ENCODE measurements at regions not wholly inside any gene's neighbourhood (a gene's known extent, or its start where the extent isn't known, plus 50 kb on each side); places are given as distances from the start of the nearest gene placed in this dataset.

DNA sequence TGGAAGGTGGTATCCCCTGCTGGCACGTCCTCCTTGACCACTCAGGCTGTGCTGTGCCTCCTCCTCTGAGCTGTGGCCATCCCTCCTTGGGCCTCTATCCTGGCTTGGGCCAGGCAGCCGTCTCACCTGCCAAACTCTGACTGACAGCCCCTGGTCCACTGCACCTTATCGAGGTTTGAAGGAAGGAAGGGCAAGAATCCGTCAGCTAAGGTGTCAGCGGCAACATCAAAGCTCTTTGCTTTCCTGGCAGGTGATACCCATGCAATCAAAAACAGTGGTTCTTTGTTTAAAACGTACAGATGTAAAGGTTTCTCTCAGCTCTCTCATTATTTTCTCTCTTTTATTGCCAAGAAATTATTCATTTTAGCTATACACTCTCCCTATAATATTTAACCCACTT is 203.9 kb downstream of the TBXT start:
- H3K4me1 ChIP-seq (ENCODE audit: insufficient read depth, low read length) = no peaks in the 10 kb centered on the region
- H3K4me2 ChIP-seq (ENCODE audit: insufficient read depth, low read length) = no peak overlapping the region
- TF ChIP-seq EZH2 (IDR thresholded peaks at IDR 0.05; ENCODE audit: borderline replicate concordance, low read depth, low read length, severe bottlenecking) = no peak
- TF ChIP-seq, protein P1, sequence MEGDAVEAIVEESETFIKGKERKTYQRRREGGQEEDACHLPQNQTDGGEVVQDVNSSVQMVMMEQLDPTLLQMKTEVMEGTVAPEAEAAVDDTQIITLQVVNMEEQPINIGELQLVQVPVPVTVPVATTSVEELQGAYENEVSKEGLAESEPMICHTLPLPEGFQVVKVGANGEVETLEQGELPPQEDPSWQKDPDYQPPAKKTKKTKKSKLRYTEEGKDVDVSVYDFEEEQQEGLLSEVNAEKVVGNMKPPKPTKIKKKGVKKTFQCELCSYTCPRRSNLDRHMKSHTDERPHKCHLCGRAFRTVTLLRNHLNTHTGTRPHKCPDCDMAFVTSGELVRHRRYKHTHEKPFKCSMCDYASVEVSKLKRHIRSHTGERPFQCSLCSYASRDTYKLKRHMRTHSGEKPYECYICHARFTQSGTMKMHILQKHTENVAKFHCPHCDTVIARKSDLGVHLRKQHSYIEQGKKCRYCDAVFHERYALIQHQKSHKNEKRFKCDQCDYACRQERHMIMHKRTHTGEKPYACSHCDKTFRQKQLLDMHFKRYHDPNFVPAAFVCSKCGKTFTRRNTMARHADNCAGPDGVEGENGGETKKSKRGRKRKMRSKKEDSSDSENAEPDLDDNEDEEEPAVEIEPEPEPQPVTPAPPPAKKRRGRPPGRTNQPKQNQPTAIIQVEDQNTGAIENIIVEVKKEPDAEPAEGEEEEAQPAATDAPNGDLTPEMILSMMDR (IDR thresholded peaks at IDR 0.05; ENCODE audit: borderline replicate concordance, extremely low read depth, low read length, poor library complexity, severe bottlenecking) = no peak
- H3K27ac ChIP-seq (ENCODE audit: low read length) = no peak overlapping the region
- no peak overlapping the region for H3K4me3 ChIP-seq (ENCODE audit: low read depth in 1 of 2, low read length in 2 of 2)
- no peaks in the 10 kb centered on the region for H3K27me3 ChIP-seq (ENCODE audit: insufficient read depth, low read length, poor library complexity)
- DNase-seq (no peak), ATAC-seq (ENCODE audit: insufficient read depth, low read depth) (no peak)
- H3K9me3 ChIP-seq (ENCODE audit: insufficient read depth, low read length, severe bottlenecking) = no peaks in the 10 kb centered on the region
- no peaks in the 10 kb centered on the region for H3K79me2 ChIP-seq (ENCODE audit: insufficient read depth, low read length)
- H3K9ac ChIP-seq (ENCODE audit: low read depth, low read length) = no peak overlapping the region
- H4K20me1 ChIP-seq (ENCODE audit: insufficient read depth, low read length) = no peaks in the 10 kb centered on the region
- H3K36me3 ChIP-seq (ENCODE audit: insufficient read depth, low read length) = no peaks in the 10 kb centered on the region
- H2AFZ ChIP-seq (ENCODE audit: low read depth, low read length) = no peak overlapping the region

DNA sequence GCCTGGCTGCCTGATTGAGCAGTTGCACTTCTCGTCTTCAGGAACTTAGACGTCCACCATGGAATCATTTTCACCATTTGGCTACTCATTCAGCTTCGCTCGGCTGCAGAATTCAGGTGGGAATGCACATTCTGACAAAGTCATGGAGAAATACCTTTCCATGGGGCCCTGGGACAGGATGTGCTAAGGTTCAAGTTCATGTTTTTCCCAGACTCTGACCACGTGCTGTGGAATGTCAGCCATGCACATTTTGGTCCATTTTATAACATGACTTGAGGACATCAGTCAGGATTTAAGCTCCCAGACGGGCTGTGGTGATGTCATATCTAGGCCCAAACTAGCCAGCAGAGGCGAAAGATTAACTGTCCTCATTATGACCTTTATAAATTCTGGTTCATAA is 205.3 kb downstream of the TBXT start:
- Histone ChIP-seq H2AFZ (ENCODE audit: low read depth, low read length) (no peak overlapping the region), H3K79me2 (ENCODE audit: insufficient read depth, low read length) (no peaks in the 10 kb centered on the region)

DNA sequence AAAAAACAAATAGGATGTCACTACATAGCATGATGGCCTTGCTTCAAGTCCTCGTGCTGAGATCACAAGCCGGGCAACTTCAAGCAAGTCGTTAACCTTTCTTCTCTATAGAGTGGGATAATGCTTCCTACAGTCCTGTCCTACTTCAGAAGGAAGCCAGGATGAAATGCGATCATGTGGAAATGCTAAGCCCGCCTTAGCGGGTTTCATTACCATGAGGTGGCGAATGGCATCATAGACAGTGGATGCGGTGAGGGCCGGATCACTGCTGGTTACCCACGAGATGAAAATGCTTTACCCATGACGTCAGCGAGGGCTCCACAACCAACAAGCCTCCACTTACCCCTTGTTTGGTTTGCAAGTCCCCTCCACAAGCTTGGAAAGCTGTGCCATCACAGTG is 206.4 kb downstream of the TBXT start:
- no peak overlapping the region for H3K27ac ChIP-seq (ENCODE audit: low read length)
- no peak overlapping the region for H3K4me3 ChIP-seq (ENCODE audit: low read depth in 1 of 2, low read length in 2 of 2)
- no peaks in the 10 kb centered on the region for H3K79me2 ChIP-seq (ENCODE audit: insufficient read depth, low read length)
- H3K4me2 ChIP-seq (ENCODE audit: insufficient read depth, low read length) = no peak overlapping the region
- no peak overlapping the region for H2AFZ ChIP-seq (ENCODE audit: low read depth, low read length)
- no peaks in the 10 kb centered on the region for H3K27me3 ChIP-seq (ENCODE audit: insufficient read depth, low read length, poor library complexity)
- no peaks in the 10 kb centered on the region for H4K20me1 ChIP-seq (ENCODE audit: insufficient read depth, low read length)
- no peaks in the 10 kb centered on the region for H3K4me1 ChIP-seq (ENCODE audit: insufficient read depth, low read length)
- TF ChIP-seq, protein P1 (IDR thresholded peaks at IDR 0.05; ENCODE audit: borderline replicate concordance, extremely low read depth, low read length, poor library complexity, severe bottlenecking) = no peak
- no peak for TF ChIP-seq EZH2 (IDR thresholded peaks at IDR 0.05; ENCODE audit: borderline replicate concordance, low read depth, low read length, severe bottlenecking)
- DNase-seq (no peak), ATAC-seq (ENCODE audit: insufficient read depth, low read depth) (no peak)
- H3K36me3 ChIP-seq (ENCODE audit: insufficient read depth, low read length) = no peaks in the 10 kb centered on the region
- H3K9me3 ChIP-seq (ENCODE audit: insufficient read depth, low read length, severe bottlenecking) = no peaks in the 10 kb centered on the region
- no peak overlapping the region for H3K9ac ChIP-seq (ENCODE audit: low read depth, low read length)

More for the DNA sequence above, 205.3 kb downstream of the TBXT start:
- H3K9me3 ChIP-seq (ENCODE audit: insufficient read depth, low read length, severe bottlenecking) = no peaks in the 10 kb centered on the region
- no peak overlapping the region for H3K4me2 ChIP-seq (ENCODE audit: insufficient read depth, low read length)
- TF ChIP-seq, protein P1 (IDR thresholded peaks at IDR 0.05; ENCODE audit: borderline replicate concordance, extremely low read depth, low read length, poor library complexity, severe bottlenecking) = no peak
- no peak for TF ChIP-seq EZH2 (IDR thresholded peaks at IDR 0.05; ENCODE audit: borderline replicate concordance, low read depth, low read length, severe bottlenecking)
- no peaks in the 10 kb centered on the region for H3K4me1 ChIP-seq (ENCODE audit: insufficient read depth, low read length)
- no peak for DNase-seq
- no peaks in the 10 kb centered on the region for H3K27me3 ChIP-seq (ENCODE audit: insufficient read depth, low read length, poor library complexity)
- no peak overlapping the region for H3K9ac ChIP-seq (ENCODE audit: low read depth, low read length)
- no peak for ATAC-seq (ENCODE audit: insufficient read depth, low read depth)
- no peak overlapping the region for H3K27ac ChIP-seq (ENCODE audit: low read length)
- no peaks in the 10 kb centered on the region for H3K36me3 ChIP-seq (ENCODE audit: insufficient read depth, low read length)
- H3K4me3 ChIP-seq (ENCODE audit: low read depth in 1 of 2, low read length in 2 of 2) = no peak overlapping the region
- no peaks in the 10 kb centered on the region for H4K20me1 ChIP-seq (ENCODE audit: insufficient read depth, low read length)

DNA sequence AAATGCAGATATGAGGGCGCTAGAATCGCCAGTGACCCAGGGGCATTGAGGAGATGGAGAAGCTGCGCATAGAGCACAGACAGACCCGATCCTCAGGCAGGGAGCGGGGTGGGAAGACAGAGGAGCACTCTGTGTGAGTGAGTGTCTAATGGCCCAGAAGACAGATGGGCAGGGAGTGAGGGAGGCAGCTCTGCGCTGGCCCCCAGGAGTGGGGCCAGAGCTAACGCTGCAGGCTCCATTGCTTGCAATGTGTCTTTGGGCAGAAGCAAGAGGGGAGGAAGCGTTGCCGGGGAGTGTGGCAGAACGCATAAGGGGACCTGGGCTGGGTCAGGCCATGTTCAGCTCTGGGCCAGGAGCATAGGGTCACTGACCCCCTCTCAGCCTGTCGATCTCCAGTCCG is 207.0 kb downstream of the TBXT start:
- H4K20me1 ChIP-seq (ENCODE audit: insufficient read depth, low read length) = no peaks in the 10 kb centered on the region
- H3K4me1 ChIP-seq (ENCODE audit: insufficient read depth, low read length) = no peaks in the 10 kb centered on the region
- H3K9ac ChIP-seq (ENCODE audit: low read depth, low read length) = no peak overlapping the region
- no peak for TF ChIP-seq EZH2 (IDR thresholded peaks at IDR 0.05; ENCODE audit: borderline replicate concordance, low read depth, low read length, severe bottlenecking)
- TF ChIP-seq, protein P1 (IDR thresholded peaks at IDR 0.05; ENCODE audit: borderline replicate concordance, extremely low read depth, low read length, poor library complexity, severe bottlenecking) = no peak
- H3K4me3 ChIP-seq (ENCODE audit: low read depth in 1 of 2, low read length in 2 of 2) = no peak overlapping the region
- H3K27ac ChIP-seq (ENCODE audit: low read length) = no peak overlapping the region
- no peaks in the 10 kb centered on the region for H3K27me3 ChIP-seq (ENCODE audit: insufficient read depth, low read length, poor library complexity)
- H2AFZ ChIP-seq (ENCODE audit: low read depth, low read length) = no peak overlapping the region
- no peaks in the 10 kb centered on the region for H3K36me3 ChIP-seq (ENCODE audit: insufficient read depth, low read length)
- DNase-seq = no peak
- H3K79me2 ChIP-seq (ENCODE audit: insufficient read depth, low read length) = no peaks in the 10 kb centered on the region
- H3K4me2 ChIP-seq (ENCODE audit: insufficient read depth, low read length) = no peak overlapping the region
- no peak for ATAC-seq (ENCODE audit: insufficient read depth, low read depth)
- H3K9me3 ChIP-seq (ENCODE audit: insufficient read depth, low read length, severe bottlenecking) = no peaks in the 10 kb centered on the region

Data from DND-41 (cell line).